WTC11 (cell line): ENCODE measurements at regions not wholly inside any gene's neighbourhood (a gene's known extent, or its start where the extent isn't known, plus 50 kb on each side); places are given as distances from the start of the nearest gene placed in this dataset.

Source experiments
- RORB ChIP-seq: fragments of 250-450 bp; sonication (Bioruptor Pico); IDR thresholded peaks from 2 replicates; pipeline ENCODE4 v1.9.0; 2021; ENCODE audit warnings: mild to moderate bottlenecking
- SP1 ChIP-seq: sonication (generic); formaldehyde crosslinking; conservative IDR thresholded peaks from 2 replicates; pipeline ENCODE4 v1.8.1; 2022; ENCODE audit warnings: missing genetic modification reagents
- TEAD4 ChIP-seq: sonication (generic); formaldehyde crosslinking; IDR thresholded peaks from 2 replicates; pipeline ENCODE4 v1.8.0; 2022; ENCODE audit warnings: mild to moderate bottlenecking, missing genetic modification reagents
- ZNF396 ChIP-seq: fragments of 250-450 bp; sonication (Bioruptor Pico); IDR thresholded peaks from 2 replicates; pipeline ENCODE4 v1.8.0; 2021; ENCODE audit warnings: mild to moderate bottlenecking, moderate library complexity, borderline replicate concordance
- ZNF416 ChIP-seq: fragments of 250-450 bp; sonication (Bioruptor Pico); IDR thresholded peaks from 2 replicates; pipeline ENCODE4 v1.9.0; 2021; ENCODE audit warnings: mild to moderate bottlenecking, inconsistent platforms
- TF ChIP-seq, protein P1 (sequence below): fragments of 200-600 bp; IDR thresholded peaks from 2 replicates; pipeline ENCODE4 v1.8.0; 2022; ENCODE audit warnings: antibody characterized with exemption
- TF ChIP-seq, protein P2 (sequence below): sonication (generic); formaldehyde crosslinking; conservative IDR thresholded peaks from 2 replicates; pipeline ENCODE4 v1.8.1; 2022; ENCODE audit warnings: mild to moderate bottlenecking, missing genetic modification reagents

DNA sequence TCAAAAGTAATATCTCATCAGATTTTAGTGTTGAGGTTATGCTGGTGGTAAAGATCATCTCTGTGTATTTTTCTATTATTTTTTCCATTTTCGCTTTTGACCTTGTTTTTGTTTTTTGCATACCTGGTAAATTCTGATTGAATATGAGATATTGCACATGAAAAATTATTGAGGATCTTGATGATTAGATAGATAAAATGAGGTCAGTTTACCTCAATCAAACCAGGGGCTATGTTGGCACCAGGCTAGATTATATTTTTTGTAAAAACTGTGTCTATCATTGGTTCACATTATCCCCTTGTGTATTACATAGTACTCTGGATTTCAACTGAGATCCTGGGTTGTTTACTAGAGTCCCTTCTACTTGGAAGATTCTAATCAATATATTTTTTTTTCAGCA lies 774.9 kb upstream of the ZNF608 start:
- TF ChIP-seq ZNF396 (CRISPR knock-in tag) (no peak), RORB (no peak), ZNF416 (CRISPR knock-in tag) (no peak), SP1 (CRISPR knock-in tag) (no peak), TEAD4 (no peak)
- TF ChIP-seq, protein P1, sequence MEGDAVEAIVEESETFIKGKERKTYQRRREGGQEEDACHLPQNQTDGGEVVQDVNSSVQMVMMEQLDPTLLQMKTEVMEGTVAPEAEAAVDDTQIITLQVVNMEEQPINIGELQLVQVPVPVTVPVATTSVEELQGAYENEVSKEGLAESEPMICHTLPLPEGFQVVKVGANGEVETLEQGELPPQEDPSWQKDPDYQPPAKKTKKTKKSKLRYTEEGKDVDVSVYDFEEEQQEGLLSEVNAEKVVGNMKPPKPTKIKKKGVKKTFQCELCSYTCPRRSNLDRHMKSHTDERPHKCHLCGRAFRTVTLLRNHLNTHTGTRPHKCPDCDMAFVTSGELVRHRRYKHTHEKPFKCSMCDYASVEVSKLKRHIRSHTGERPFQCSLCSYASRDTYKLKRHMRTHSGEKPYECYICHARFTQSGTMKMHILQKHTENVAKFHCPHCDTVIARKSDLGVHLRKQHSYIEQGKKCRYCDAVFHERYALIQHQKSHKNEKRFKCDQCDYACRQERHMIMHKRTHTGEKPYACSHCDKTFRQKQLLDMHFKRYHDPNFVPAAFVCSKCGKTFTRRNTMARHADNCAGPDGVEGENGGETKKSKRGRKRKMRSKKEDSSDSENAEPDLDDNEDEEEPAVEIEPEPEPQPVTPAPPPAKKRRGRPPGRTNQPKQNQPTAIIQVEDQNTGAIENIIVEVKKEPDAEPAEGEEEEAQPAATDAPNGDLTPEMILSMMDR: no peak
- TF ChIP-seq, protein P2, sequence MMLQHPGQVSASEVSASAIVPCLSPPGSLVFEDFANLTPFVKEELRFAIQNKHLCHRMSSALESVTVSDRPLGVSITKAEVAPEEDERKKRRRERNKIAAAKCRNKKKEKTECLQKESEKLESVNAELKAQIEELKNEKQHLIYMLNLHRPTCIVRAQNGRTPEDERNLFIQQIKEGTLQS (CRISPR knock-in tag): no peak
